ENCODE measurements at regions not wholly inside any gene's neighbourhood (a gene's known extent, or its start where the extent isn't known, plus 50 kb on each side); places are given as distances from the start of the nearest gene placed in this dataset.

GRCh38 chr7:136640977-136641376 lies 227.5 kb upstream of the CHRM2 start (continued):
- peak; percentile 24 to 37; a peak in 3 of 4 replicates for TF ChIP-seq RAD21 (IDR thresholded peaks at IDR 0.05 in 1 of 2, conservative IDR thresholded peaks at IDR 0.05 in 1 of 2; ENCODE audit: low read depth in 2 of 2, low read length in 2 of 2)
